ENCODE measurements at regions not wholly inside any gene's neighbourhood (a gene's known extent, or its start where the extent isn't known, plus 50 kb on each side); places are given as distances from the start of the nearest gene placed in this dataset.
"Not testable (repeated sequence)": the region's sequence is repeated elsewhere in the genome, so short reads cannot be mapped to it uniquely, and the experiment has no call there.

DNA sequence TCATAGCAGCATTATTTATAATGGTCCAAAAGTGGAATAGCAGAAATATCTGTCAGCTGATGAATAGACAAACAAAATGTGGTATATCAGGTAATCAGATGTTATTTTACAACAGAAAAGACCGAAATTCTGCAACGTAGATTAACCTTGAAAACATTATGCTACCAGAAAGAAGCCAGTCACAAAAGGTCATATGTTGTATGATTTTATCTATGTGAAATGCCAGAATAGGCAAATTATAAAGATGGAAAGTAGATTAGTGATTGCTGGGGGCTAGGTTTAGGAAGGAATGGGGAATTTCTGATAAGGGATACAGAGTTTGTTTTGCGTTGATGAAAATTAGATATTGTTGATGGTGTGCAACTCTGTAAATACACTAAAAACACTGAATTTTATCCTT is 165.0 kb upstream of the STMND1 start:
- POLR2A ChIA-PET, result no interaction called here
- Histone ChIP-seq H3K4me3 (ENCODE audit: control insufficient read depth in 1 of 7, extremely low read depth in 1 of 7, insufficient read depth in 4 of 7, low read depth in 2 of 7, low read length in 6 of 7) (no peak overlapping the region), H3K9me3 (ENCODE audit: control extremely low read depth in 1 of 5, control insufficient read depth in 4 of 5, insufficient read depth in 2 of 5, low read depth in 1 of 5, low read length in 4 of 5) (no peaks in the 10 kb centered on the region), H3K27me3 (replicated peaks in 2 of 5; ENCODE audit: control insufficient read depth in 4 of 5, insufficient read depth in 5 of 5, low read length in 4 of 5) (no peaks in the 10 kb centered on the region), H3K27ac (ENCODE audit: insufficient read depth in 1 of 2, low read depth in 1 of 2, low read length in 2 of 2, poor library complexity in 1 of 2, severe bottlenecking in 2 of 2) (no peak overlapping the region), H3K4me1 (ENCODE audit: control extremely low read depth in 1 of 4, control insufficient read depth in 4 of 4, insufficient read depth in 4 of 4, low read length in 3 of 4) (no peaks in the 10 kb centered on the region), H3K36me3 (ENCODE audit: control insufficient read depth in 4 of 4, insufficient read depth in 4 of 4, low read length in 3 of 4) (no peaks in the 10 kb centered on the region)
- DNase-seq, result no peak
- CTCF ChIA-PET, result no interaction called here
- 100% methylated on average over 2 of the region's 3 CpGs for WGBS (ENCODE audit: insufficient coverage)

DNA sequence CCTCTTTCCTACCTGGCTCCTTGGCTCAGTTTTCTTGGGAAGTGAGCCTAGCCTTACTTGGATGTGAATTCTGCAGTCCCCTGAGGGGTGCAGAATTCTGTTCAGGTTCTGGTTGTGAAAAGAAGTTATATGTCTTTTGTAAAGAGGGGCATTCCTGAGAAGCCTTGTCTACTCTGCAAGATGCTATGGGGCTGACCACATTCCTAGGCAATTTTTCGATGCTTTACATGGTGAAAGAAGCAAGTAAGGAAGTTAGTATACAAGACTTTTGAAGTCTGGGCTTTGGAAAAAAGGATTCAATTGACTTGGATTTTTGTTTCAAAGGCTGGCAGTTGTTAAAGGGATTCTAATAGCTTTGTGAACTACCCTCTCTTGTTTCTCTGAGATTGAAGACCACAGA is 167.9 kb upstream of the STMND1 start:
- no peaks in the 10 kb centered on the region for H3K36me3 ChIP-seq (ENCODE audit: control insufficient read depth in 4 of 4, insufficient read depth in 4 of 4, low read length in 3 of 4)
- no peaks in the 10 kb centered on the region for H3K27me3 ChIP-seq (replicated peaks in 2 of 5; ENCODE audit: control insufficient read depth in 4 of 5, insufficient read depth in 5 of 5, low read length in 4 of 5)
- no peak overlapping the region for H3K27ac ChIP-seq (ENCODE audit: insufficient read depth in 1 of 2, low read depth in 1 of 2, low read length in 2 of 2, poor library complexity in 1 of 2, severe bottlenecking in 2 of 2)
- no peak for DNase-seq
- H3K4me1 ChIP-seq (ENCODE audit: control extremely low read depth in 1 of 4, control insufficient read depth in 4 of 4, insufficient read depth in 4 of 4, low read length in 3 of 4), result no peaks in the 10 kb centered on the region
- ChIA-PET POLR2A (no interaction called here), CTCF (interaction anchor here (1.0 to 1.8 kb wide), 4 partner anchors 12 to 22 kb away, joined by 3 to 8 read pairs (median 4); no protein-coding TSS in a partner anchor)
- peaks cover 0 to 2% (median 0%) of the 10 kb centered on the region in 5 experiments for H3K9me3 ChIP-seq (ENCODE audit: control extremely low read depth in 1 of 5, control insufficient read depth in 4 of 5, insufficient read depth in 2 of 5, low read depth in 1 of 5, low read length in 4 of 5)
- 100% methylated on average over 1 of the region's 1 CpG for WGBS (ENCODE audit: insufficient coverage)
- H3K4me3 ChIP-seq (ENCODE audit: control insufficient read depth in 1 of 7, extremely low read depth in 1 of 7, insufficient read depth in 4 of 7, low read depth in 2 of 7, low read length in 6 of 7), result peak overlapping the region in 1 of 7 experiments; percentile 5

GRCh38 chr6:16933532-16933931 is 168.3 kb upstream of the STMND1 start:
- DNase-seq, result peak in 1 of 3 donors; percentile 10
- H3K27me3 ChIP-seq (replicated peaks in 2 of 5; ENCODE audit: control insufficient read depth in 4 of 5, insufficient read depth in 5 of 5, low read length in 4 of 5), result no peaks in the 10 kb centered on the region
- peaks cover 0 to 2% (median 0%) of the 10 kb centered on the region in 5 experiments for H3K9me3 ChIP-seq (ENCODE audit: control extremely low read depth in 1 of 5, control insufficient read depth in 4 of 5, insufficient read depth in 2 of 5, low read depth in 1 of 5, low read length in 4 of 5)
- WGBS (ENCODE audit: insufficient coverage), result 63% methylated on average over 4 of the region's 4 CpGs
- H3K4me1 ChIP-seq (ENCODE audit: control extremely low read depth in 1 of 4, control insufficient read depth in 4 of 4, insufficient read depth in 4 of 4, low read length in 3 of 4), result no peaks in the 10 kb centered on the region
- no peaks in the 10 kb centered on the region for H3K36me3 ChIP-seq (ENCODE audit: control insufficient read depth in 4 of 4, insufficient read depth in 4 of 4, low read length in 3 of 4)
- POLR2A ChIA-PET, result no interaction called here
- H3K4me3 ChIP-seq (ENCODE audit: control insufficient read depth in 1 of 7, extremely low read depth in 1 of 7, insufficient read depth in 4 of 7, low read depth in 2 of 7, low read length in 6 of 7), result peak overlapping the region in 1 of 7 experiments; percentile 5
- H3K27ac ChIP-seq (ENCODE audit: insufficient read depth in 1 of 2, low read depth in 1 of 2, low read length in 2 of 2, poor library complexity in 1 of 2, severe bottlenecking in 2 of 2), result no peak overlapping the region
- CTCF ChIA-PET, result interaction anchor here (1.0 to 1.3 kb wide), 2 partner anchors 9 to 12 kb away, joined by 3 to 4 read pairs; no protein-coding TSS in a partner anchor

GRCh38 chr6:16932920-16933319 is 168.9 kb upstream of the STMND1 start:
- no peak for DNase-seq
- peaks cover 0 to 2% (median 0%) of the 10 kb centered on the region in 5 experiments for H3K9me3 ChIP-seq (ENCODE audit: control extremely low read depth in 1 of 5, control insufficient read depth in 4 of 5, insufficient read depth in 2 of 5, low read depth in 1 of 5, low read length in 4 of 5)
- H3K36me3 ChIP-seq (ENCODE audit: control insufficient read depth in 4 of 4, insufficient read depth in 4 of 4, low read length in 3 of 4), result no peaks in the 10 kb centered on the region
- no peak overlapping the region for H3K4me3 ChIP-seq (ENCODE audit: control insufficient read depth in 1 of 7, extremely low read depth in 1 of 7, insufficient read depth in 4 of 7, low read depth in 2 of 7, low read length in 6 of 7)
- H3K4me1 ChIP-seq (ENCODE audit: control extremely low read depth in 1 of 4, control insufficient read depth in 4 of 4, insufficient read depth in 4 of 4, low read length in 3 of 4), result no peaks in the 10 kb centered on the region
- no CpG with 5 or more reads among the region's 4 CpGs for WGBS (ENCODE audit: insufficient coverage)
- ChIA-PET POLR2A (no interaction called here), CTCF (interaction anchor here (1.0 to 1.3 kb wide), 2 partner anchors 9 to 12 kb away, joined by 3 to 4 read pairs; no protein-coding TSS in a partner anchor)
- no peaks in the 10 kb centered on the region for H3K27me3 ChIP-seq (replicated peaks in 2 of 5; ENCODE audit: control insufficient read depth in 4 of 5, insufficient read depth in 5 of 5, low read length in 4 of 5)
- H3K27ac ChIP-seq (ENCODE audit: insufficient read depth in 1 of 2, low read depth in 1 of 2, low read length in 2 of 2, poor library complexity in 1 of 2, severe bottlenecking in 2 of 2), result no peak overlapping the region

- H3K4me3 ChIP-seq (ENCODE audit: control insufficient read depth in 1 of 7, extremely low read depth in 1 of 7, insufficient read depth in 4 of 7, low read depth in 2 of 7, low read length in 6 of 7); H3K4me1 ChIP-seq (ENCODE audit: control extremely low read depth in 1 of 4, control insufficient read depth in 4 of 4, insufficient read depth in 4 of 4, low read length in 3 of 4); H3K36me3 ChIP-seq (ENCODE audit: control insufficient read depth in 4 of 4, insufficient read depth in 4 of 4, low read length in 3 of 4); DNase-seq; H3K9me3 ChIP-seq (ENCODE audit: control extremely low read depth in 1 of 5, control insufficient read depth in 4 of 5, insufficient read depth in 2 of 5, low read depth in 1 of 5, low read length in 4 of 5); POLR2A ChIA-PET; H3K27me3 ChIP-seq (replicated peaks in 2 of 5; ENCODE audit: control insufficient read depth in 4 of 5, insufficient read depth in 5 of 5, low read length in 4 of 5); H3K27ac ChIP-seq (ENCODE audit: insufficient read depth in 1 of 2, low read depth in 1 of 2, low read length in 2 of 2, poor library complexity in 1 of 2, severe bottlenecking in 2 of 2): not testable (repeated sequence)
- CTCF ChIA-PET, result interaction anchor here (0.6 to 1.5 kb wide), 3 partner anchors 18 to 521 kb away, joined by 3 to 4 read pairs (median 3); no protein-coding TSS in a partner anchor
Measured at GRCh38 chr6:16931079-16931478, 169.8 kb upstream of the ATXN1 start.

DNA sequence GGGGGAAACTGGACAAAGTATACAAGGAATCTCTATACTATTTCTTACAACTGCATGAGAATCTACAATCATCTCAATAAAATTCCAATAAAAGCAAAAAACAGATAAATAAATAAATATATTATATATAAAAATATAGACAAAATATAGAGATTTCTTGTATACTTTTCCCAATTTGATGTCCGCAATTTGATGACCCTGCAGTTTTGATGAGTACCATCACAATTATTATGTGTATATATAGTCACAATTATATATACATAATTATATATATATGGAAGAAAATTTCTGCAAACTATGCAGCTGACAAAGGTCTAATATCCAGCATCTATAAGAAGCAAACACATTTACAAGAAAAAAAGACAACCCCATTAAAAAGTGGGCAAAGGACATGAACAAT is 169.2 kb upstream of the ATXN1 start:
- Histone ChIP-seq H3K36me3 (ENCODE audit: control insufficient read depth in 4 of 4, insufficient read depth in 4 of 4, low read length in 3 of 4) (no peaks in the 10 kb centered on the region), H3K9me3 (ENCODE audit: control extremely low read depth in 1 of 5, control insufficient read depth in 4 of 5, insufficient read depth in 2 of 5, low read depth in 1 of 5, low read length in 4 of 5) (peaks cover 0 to 2% (median 0%) of the 10 kb centered on the region in 5 experiments), H3K4me1 (ENCODE audit: control extremely low read depth in 1 of 4, control insufficient read depth in 4 of 4, insufficient read depth in 4 of 4, low read length in 3 of 4) (no peaks in the 10 kb centered on the region), H3K4me3 (ENCODE audit: control insufficient read depth in 1 of 7, extremely low read depth in 1 of 7, insufficient read depth in 4 of 7, low read depth in 2 of 7, low read length in 6 of 7) (no peak overlapping the region), H3K27ac (ENCODE audit: insufficient read depth in 1 of 2, low read depth in 1 of 2, low read length in 2 of 2, poor library complexity in 1 of 2, severe bottlenecking in 2 of 2) (no peak overlapping the region), H3K27me3 (replicated peaks in 2 of 5; ENCODE audit: control insufficient read depth in 4 of 5, insufficient read depth in 5 of 5, low read length in 4 of 5) (no peaks in the 10 kb centered on the region)
- no peak for DNase-seq
- CTCF ChIA-PET, result interaction anchor here (0.6 to 1.5 kb wide), 3 partner anchors 18 to 521 kb away, joined by 3 to 4 read pairs (median 3); no protein-coding TSS in a partner anchor
- no CpG with 5 or more reads among the region's 1 CpG for WGBS (ENCODE audit: insufficient coverage)
- POLR2A ChIA-PET, result no interaction called here

GRCh38 chr6:16929809-16930208 is 168.5 kb upstream of the ATXN1 start:
- ChIA-PET CTCF (interaction anchor here (1.5 kb wide), 1 partner anchor 17 kb away, joined by 3 read pairs; no protein-coding TSS in a partner anchor), POLR2A (no interaction called here)
- Histone ChIP-seq H3K4me3 (ENCODE audit: control insufficient read depth in 1 of 7, extremely low read depth in 1 of 7, insufficient read depth in 4 of 7, low read depth in 2 of 7, low read length in 6 of 7) (no peak overlapping the region), H3K9me3 (ENCODE audit: control extremely low read depth in 1 of 5, control insufficient read depth in 4 of 5, insufficient read depth in 2 of 5, low read depth in 1 of 5, low read length in 4 of 5) (peaks cover 0 to 2% (median 0%) of the 10 kb centered on the region in 5 experiments), H3K4me1 (ENCODE audit: control extremely low read depth in 1 of 4, control insufficient read depth in 4 of 4, insufficient read depth in 4 of 4, low read length in 3 of 4) (no peaks in the 10 kb centered on the region), H3K36me3 (ENCODE audit: control insufficient read depth in 4 of 4, insufficient read depth in 4 of 4, low read length in 3 of 4) (no peaks in the 10 kb centered on the region), H3K27me3 (replicated peaks in 2 of 5; ENCODE audit: control insufficient read depth in 4 of 5, insufficient read depth in 5 of 5, low read length in 4 of 5) (no peaks in the 10 kb centered on the region), H3K27ac (ENCODE audit: insufficient read depth in 1 of 2, low read depth in 1 of 2, low read length in 2 of 2, poor library complexity in 1 of 2, severe bottlenecking in 2 of 2) (no peak overlapping the region)
- DNase-seq, result no peak

Measured in common myeloid progenitor, CD34-positive (primary cell).